ENCODE measurements at regions not wholly inside any gene's neighbourhood (a gene's known extent, or its start where the extent isn't known, plus 50 kb on each side); places are given as distances from the start of the nearest gene placed in this dataset.

DNA sequence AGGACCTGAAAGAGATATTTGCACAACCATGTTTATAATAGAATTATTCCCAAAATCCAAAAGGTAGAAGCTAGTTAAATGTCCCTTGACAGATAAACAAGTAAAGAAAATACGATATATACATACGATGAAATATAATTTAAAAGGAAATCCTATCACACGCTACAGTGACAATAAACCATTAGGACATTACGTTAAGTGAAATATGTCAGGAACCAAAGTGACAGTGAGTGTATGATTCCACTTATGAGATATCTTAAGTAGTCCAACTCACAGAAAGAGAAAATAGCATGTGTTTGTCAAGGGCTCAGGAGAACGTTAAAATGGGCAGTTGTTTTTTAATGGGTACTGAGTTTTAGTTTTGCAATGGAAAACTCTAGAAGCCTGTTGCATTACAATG, 212.7 kb upstream of the PMFBP1 start:
- ChIA-PET CTCF (ENCODE audit: low intra/inter-chr PET ratio) (no interaction called here), POLR2A (no interaction called here)
- DNase-seq (ENCODE audit: extremely low read depth in 1 of 4, low spot score in 3 of 4) (no peak), FAIRE-seq (no peak), ATAC-seq (no peak)
- BruUV-seq (replicated peaks): no TSS peak
- in situ Hi-C loops (cut with MboI) (no loop called here), intact Hi-C loops (cut with micrococcal nuclease) (no loop called here)
- H3K9me1 ChIP-seq (ENCODE audit: control insufficient read depth, insufficient read depth, low read length): no peaks in the 10 kb centered on the region
- no peaks in the 10 kb centered on the region for H3K36me3 ChIP-seq (ENCODE audit: control insufficient read depth, insufficient read depth, low read length)
- no peaks in the 10 kb centered on the region for H3K79me2 ChIP-seq (ENCODE audit: control insufficient read depth, insufficient read depth, low read length)
- H2AFZ ChIP-seq (ENCODE audit: low read depth, low read length): no peak overlapping the region
- no peak overlapping the region for H3K4me3 ChIP-seq
- H3K4me2 ChIP-seq (ENCODE audit: insufficient read depth, low read length): no peak overlapping the region
- no peaks in the 10 kb centered on the region for H3K27me3 ChIP-seq (ENCODE audit: control insufficient read depth in 2 of 2, insufficient read depth in 2 of 2, low read length in 2 of 2)
- H3K9ac ChIP-seq (ENCODE audit: insufficient read depth in 1 of 2, low read depth in 2 of 2, low read length in 2 of 2): no peak overlapping the region
- WGBS (ENCODE audit: insufficient coverage, low coverage, missing lambda C conversion rate): 1% methylated on average over 5 of the region's 5 CpGs
- no peak overlapping the region for H3K27ac ChIP-seq (ENCODE audit: extremely low read depth, low read depth, low read length)
- H3K4me1 ChIP-seq (replicated peaks in 1 of 2; ENCODE audit: control insufficient read depth in 2 of 2, insufficient read depth in 2 of 2, low read length in 2 of 2): no peaks in the 10 kb centered on the region
- H4K20me1 ChIP-seq (replicated peaks; ENCODE audit: control insufficient read depth, insufficient read depth, low read length): no peaks in the 10 kb centered on the region
- no peaks in the 10 kb centered on the region for H3K9me3 ChIP-seq (replicated peaks; ENCODE audit: control insufficient read depth, insufficient read depth, low read depth, low read length)
- no peak for TF ChIP-seq RBM34 (IDR thresholded peaks at IDR 0.05; ENCODE audit: borderline replicate concordance, insufficient read depth, low read length)
- TF ChIP-seq TEAD4 (IDR thresholded peaks at IDR 0.05; ENCODE audit: low read length): no peak
- no peak for TF ChIP-seq TEAD4 (CRISPR knock-in tag; IDR thresholded peaks at IDR 0.05; ENCODE audit: borderline replicate concordance)
- no peak for TF ChIP-seq NR3C1 (CRISPR knock-in tag; IDR thresholded peaks at IDR 0.05)
- no peak for TF ChIP-seq MECOM (CRISPR knock-in tag; IDR thresholded peaks at IDR 0.05)
- no peak for TF ChIP-seq ZNF551 (CRISPR knock-in tag; IDR thresholded peaks at IDR 0.05)
- TF ChIP-seq, protein P1, sequence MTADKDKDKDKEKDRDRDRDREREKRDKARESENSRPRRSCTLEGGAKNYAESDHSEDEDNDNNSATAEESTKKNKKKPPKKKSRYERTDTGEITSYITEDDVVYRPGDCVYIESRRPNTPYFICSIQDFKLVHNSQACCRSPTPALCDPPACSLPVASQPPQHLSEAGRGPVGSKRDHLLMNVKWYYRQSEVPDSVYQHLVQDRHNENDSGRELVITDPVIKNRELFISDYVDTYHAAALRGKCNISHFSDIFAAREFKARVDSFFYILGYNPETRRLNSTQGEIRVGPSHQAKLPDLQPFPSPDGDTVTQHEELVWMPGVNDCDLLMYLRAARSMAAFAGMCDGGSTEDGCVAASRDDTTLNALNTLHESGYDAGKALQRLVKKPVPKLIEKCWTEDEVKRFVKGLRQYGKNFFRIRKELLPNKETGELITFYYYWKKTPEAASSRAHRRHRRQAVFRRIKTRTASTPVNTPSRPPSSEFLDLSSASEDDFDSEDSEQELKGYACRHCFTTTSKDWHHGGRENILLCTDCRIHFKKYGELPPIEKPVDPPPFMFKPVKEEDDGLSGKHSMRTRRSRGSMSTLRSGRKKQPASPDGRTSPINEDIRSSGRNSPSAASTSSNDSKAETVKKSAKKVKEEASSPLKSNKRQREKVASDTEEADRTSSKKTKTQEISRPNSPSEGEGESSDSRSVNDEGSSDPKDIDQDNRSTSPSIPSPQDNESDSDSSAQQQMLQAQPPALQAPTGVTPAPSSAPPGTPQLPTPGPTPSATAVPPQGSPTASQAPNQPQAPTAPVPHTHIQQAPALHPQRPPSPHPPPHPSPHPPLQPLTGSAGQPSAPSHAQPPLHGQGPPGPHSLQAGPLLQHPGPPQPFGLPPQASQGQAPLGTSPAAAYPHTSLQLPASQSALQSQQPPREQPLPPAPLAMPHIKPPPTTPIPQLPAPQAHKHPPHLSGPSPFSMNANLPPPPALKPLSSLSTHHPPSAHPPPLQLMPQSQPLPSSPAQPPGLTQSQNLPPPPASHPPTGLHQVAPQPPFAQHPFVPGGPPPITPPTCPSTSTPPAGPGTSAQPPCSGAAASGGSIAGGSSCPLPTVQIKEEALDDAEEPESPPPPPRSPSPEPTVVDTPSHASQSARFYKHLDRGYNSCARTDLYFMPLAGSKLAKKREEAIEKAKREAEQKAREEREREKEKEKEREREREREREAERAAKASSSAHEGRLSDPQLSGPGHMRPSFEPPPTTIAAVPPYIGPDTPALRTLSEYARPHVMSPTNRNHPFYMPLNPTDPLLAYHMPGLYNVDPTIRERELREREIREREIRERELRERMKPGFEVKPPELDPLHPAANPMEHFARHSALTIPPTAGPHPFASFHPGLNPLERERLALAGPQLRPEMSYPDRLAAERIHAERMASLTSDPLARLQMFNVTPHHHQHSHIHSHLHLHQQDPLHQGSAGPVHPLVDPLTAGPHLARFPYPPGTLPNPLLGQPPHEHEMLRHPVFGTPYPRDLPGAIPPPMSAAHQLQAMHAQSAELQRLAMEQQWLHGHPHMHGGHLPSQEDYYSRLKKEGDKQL (CRISPR knock-in tag; IDR thresholded peaks at IDR 0.05; ENCODE audit: borderline replicate concordance): no peak
- TF ChIP-seq, protein P2, sequence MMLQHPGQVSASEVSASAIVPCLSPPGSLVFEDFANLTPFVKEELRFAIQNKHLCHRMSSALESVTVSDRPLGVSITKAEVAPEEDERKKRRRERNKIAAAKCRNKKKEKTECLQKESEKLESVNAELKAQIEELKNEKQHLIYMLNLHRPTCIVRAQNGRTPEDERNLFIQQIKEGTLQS (IDR thresholded peaks at IDR 0.05): no peak
- TF ChIP-seq, protein P2 (CRISPR knock-in tag; conservative IDR thresholded peaks at IDR 0.05): no peak
- TF ChIP-seq, protein P3, sequence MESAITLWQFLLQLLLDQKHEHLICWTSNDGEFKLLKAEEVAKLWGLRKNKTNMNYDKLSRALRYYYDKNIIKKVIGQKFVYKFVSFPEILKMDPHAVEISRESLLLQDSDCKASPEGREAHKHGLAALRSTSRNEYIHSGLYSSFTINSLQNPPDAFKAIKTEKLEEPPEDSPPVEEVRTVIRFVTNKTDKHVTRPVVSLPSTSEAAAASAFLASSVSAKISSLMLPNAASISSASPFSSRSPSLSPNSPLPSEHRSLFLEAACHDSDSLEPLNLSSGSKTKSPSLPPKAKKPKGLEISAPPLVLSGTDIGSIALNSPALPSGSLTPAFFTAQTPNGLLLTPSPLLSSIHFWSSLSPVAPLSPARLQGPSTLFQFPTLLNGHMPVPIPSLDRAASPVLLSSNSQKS (CRISPR knock-in tag; IDR thresholded peaks at IDR 0.05): no peak
- no peak for TF ChIP-seq LCOR (CRISPR knock-in tag; IDR thresholded peaks at IDR 0.05)
- TF ChIP-seq ZNF785 (CRISPR knock-in tag; IDR thresholded peaks at IDR 0.05): no peak
- TF ChIP-seq, protein P4, sequence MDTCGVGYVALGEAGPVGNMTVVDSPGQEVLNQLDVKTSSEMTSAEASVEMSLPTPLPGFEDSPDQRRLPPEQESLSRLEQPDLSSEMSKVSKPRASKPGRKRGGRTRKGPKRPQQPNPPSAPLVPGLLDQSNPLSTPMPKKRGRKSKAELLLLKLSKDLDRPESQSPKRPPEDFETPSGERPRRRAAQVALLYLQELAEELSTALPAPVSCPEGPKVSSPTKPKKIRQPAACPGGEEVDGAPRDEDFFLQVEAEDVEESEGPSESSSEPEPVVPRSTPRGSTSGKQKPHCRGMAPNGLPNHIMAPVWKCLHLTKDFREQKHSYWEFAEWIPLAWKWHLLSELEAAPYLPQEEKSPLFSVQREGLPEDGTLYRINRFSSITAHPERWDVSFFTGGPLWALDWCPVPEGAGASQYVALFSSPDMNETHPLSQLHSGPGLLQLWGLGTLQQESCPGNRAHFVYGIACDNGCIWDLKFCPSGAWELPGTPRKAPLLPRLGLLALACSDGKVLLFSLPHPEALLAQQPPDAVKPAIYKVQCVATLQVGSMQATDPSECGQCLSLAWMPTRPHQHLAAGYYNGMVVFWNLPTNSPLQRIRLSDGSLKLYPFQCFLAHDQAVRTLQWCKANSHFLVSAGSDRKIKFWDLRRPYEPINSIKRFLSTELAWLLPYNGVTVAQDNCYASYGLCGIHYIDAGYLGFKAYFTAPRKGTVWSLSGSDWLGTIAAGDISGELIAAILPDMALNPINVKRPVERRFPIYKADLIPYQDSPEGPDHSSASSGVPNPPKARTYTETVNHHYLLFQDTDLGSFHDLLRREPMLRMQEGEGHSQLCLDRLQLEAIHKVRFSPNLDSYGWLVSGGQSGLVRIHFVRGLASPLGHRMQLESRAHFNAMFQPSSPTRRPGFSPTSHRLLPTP (IDR thresholded peaks at IDR 0.05; ENCODE audit: borderline replicate concordance, extremely low read depth, insufficient read length): no peak
- no peak for TF ChIP-seq E2F3 (CRISPR knock-in tag; IDR thresholded peaks at IDR 0.05)

Measured in K562 (cell line).